GM21526 (cell line): ENCODE measurements at regions not wholly inside any gene's neighbourhood (a gene's known extent, or its start where the extent isn't known, plus 50 kb on each side); places are given as distances from the start of the nearest gene placed in this dataset.

Source experiments
- ATAC-seq: cut with Tn5 transposase; IDR thresholded peaks from one replicate; pipeline ENCODE4 v1.9.1; 2021; ENCODE audit warnings: moderate library complexity; ENCODE audit not compliant: unreplicated experiment, low FRiP score

GRCh38 chr3:89624494-89624893, 517.1 kb downstream of the EPHA3 start:
- no peak for ATAC-seq

DNA sequence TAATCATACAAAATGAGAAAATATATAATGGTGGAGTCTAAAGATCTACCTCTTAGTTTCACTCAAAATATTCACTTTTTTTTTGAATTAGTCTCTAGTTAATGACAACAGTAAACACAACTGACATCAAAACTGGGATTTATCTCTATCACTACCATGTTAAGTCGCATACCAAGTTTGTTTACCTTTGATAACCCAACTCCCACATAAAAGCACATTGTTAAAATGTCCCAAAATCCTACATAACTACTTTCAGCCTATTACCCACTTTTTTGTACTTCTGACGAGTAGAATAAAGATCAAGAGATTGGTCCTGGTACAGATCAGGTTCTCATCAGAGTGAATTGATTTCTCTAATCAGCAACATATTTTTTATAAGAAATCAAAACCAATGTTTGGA, 518.5 kb downstream of the EPHA3 start:
- ATAC-seq = no peak

DNA sequence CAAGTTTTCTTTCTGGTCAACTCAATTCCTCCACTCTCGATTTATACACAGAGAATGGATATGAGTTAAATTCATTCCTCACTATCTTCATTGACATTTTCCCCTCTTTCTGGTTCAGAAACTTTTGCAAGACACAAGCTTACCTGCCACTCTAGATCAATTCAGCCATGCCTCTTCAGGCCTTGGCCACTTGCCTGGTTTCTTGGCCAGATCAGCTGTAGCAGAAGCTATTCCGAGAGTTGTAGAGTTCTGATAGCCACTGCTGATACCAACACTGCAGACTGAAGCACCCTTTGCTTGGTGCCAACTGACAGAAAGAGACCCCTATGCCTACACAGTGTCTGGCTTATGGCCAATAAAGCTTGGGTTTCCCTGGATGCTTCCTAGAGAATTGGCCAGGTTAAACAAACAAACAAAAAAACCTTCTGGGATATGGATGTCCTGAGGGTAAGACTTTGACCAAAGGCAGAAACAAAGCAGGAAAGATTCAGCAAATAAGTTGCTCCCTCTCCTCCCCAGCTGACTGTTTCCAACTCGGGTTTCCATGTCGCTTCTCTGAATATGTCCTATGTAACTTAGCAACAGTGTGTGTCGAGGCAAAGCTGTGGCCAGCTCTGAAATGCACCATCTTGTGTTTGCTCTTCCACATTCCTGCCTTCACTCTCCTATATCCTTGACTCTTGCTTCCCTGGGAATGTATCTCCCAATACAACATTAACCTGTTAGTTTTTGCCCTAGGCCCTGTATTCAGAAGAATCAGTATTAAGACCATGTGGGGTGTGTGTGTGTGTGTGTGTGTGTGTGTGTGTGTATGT, 521.6 kb downstream of the EPHA3 start:
- no peak for ATAC-seq

DNA sequence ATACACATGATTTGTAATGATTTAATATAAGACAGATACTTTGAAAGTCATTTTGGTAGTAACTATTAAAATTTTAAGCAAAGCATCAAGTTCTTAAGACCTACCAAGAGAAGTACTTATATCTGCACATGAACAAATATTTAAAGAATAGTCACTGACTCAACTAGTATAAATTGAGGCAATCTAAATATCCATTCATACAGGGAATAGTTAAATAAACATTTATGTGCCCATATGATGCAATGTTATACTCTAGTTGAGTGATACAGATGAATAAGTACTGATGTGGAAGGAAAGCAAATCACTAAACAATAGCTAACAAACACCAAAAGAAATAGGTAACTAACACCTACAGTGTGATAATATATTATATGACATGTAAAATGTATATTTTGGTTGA, 527.7 kb downstream of the EPHA3 start:
- no peak for ATAC-seq

- no peak for ATAC-seq
Observed at GRCh38 chr3:89644716-89645115, 537.3 kb downstream of the EPHA3 start.

DNA sequence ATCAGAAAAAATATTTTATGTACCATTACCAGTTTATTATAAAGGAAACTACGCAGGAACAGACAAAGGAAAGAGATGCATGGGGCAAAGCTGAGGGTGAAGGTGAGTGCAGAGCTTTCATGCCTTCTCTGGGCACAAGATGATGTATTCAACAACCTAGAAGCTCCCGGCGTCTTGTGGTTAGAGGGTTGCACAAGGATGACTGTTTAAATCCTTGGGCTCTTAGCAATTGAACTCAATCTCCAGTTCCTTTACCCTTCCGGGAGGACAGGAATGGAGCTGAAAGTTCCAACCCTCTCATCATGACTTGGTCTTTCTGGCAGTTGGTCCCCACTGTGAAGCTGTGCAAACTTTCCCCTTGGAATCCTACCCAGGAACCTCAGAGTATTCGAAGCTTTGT, 542.0 kb downstream of the EPHA3 start:
- ATAC-seq = no peak

DNA sequence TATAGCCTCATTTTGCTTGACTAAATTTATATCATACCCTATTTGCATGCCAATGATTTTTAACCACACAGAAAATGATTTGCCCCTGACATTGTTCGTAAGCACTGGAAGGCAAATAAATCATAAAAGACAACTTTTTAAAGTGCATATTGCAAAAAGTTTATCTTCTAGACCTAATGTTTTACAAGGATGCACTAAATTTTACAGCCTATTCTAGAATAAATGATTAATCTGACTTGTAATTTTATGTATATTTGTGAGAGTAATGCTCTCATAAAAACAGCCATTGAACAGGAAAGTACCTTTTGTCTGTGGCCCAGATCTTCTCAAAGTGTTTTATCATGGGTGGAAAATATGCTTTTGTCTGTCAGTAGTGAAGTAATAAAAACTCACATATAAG, 546.6 kb downstream of the EPHA3 start:
- ATAC-seq = no peak

- no peak for ATAC-seq
Observed at GRCh38 chr3:89656388-89656787, 549.0 kb downstream of the EPHA3 start.

- ATAC-seq = no peak
Observed at GRCh38 chr3:89679686-89680085, 572.3 kb downstream of the EPHA3 start.

GRCh38 chr3:89682556-89682955, 575.1 kb downstream of the EPHA3 start:
- ATAC-seq = no peak

- ATAC-seq = no peak
Observed at GRCh38 chr3:89685731-89686130, 578.3 kb downstream of the EPHA3 start.

DNA sequence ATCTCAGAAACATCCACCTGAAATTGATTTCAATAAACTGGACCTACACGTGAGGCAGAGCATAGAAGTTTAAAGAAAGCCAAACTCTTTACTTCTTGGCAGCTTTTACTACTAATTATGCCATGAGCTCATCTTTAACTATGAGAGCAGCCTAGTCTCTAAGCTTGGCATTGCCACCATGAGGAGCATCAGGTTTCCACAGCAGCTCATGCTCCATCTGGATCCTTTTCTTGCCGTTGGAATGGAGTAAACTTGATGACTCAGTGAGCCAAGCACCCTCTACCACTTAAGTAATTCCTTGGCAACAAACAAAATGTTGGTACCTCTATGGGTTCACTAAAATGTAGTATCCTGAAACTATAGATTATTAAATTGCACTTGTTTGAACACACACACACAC, 583.2 kb downstream of the EPHA3 start:
- ATAC-seq = no peak

DNA sequence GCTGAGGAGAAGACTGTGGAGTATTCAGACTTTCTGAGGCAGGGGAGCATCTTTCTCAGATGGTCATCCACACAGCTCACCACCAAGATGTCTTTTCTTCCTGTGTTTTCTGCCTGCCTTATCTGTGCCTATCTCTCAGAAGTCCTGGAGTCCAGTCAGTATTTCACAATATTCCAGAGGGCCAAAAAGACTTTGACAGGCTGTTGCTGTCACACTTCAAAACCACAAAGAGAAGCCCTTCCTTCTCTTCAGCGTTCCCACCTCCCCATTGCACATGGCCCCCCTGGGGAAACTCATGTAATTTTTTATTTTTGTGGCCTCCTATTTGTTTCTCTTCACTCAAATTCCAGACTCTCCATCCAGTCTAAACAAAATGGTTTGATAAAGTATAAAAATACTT, 585.2 kb downstream of the EPHA3 start:
- no peak for ATAC-seq

DNA sequence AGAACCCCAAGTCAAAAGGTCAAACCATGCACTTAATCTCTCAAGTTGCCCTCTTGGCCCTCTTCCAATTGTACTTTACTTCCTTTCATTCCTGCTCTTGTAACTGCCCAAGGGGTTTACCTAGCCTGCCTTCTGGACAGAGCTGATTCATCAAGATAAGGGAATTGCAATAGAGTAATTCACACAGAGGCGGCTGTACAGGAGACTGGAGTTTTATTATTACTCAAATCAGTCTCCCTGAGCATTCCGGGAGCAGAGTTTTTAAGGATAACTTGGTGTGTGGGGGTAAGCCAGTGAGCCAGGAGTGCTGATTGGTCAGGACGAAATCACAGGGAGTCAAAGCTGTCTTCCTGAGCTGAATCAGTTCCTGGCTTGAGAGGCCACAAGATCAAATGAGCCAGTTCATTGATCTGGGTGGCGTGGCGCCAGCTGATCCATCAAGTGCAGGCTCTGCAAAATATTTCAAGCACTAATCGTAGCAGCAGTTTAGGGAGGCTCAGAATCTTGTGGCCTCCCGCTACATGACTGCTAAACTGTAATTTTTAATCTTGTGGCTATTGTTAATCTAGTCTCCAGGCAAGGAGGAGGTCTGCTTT, 590.0 kb downstream of the EPHA3 start:
- no peak for ATAC-seq

GRCh38 chr3:89698208-89698830, 590.9 kb downstream of the EPHA3 start:
- no peak for ATAC-seq

DNA sequence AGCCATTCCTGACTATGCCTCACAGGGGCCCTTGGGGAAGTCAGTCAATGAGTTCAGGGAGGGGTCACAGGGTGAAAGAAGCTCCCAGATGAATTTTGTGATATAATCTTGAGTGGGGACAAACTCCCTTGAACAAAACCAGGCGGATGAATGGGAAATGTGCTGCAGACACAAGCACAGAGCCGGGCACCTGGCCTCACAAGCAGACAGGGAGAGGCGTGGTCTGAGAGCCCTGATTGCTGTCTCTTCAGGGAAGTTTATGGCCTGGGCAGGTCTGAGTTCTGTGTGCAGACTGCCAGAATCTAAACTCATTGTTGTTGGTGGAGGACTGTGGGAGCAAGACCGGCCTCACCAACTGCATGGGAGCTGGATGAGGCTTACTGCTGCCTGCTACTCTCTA, 591.8 kb downstream of the EPHA3 start:
- ATAC-seq = no peak

- ATAC-seq = no peak
Observed at GRCh38 chr3:89699771-89700170, 592.4 kb downstream of the EPHA3 start.

GRCh38 chr3:89702404-89702803, 595.0 kb downstream of the EPHA3 start:
- ATAC-seq = no peak

GRCh38 chr3:89713196-89713595, 605.8 kb downstream of the EPHA3 start:
- ATAC-seq = no peak

DNA sequence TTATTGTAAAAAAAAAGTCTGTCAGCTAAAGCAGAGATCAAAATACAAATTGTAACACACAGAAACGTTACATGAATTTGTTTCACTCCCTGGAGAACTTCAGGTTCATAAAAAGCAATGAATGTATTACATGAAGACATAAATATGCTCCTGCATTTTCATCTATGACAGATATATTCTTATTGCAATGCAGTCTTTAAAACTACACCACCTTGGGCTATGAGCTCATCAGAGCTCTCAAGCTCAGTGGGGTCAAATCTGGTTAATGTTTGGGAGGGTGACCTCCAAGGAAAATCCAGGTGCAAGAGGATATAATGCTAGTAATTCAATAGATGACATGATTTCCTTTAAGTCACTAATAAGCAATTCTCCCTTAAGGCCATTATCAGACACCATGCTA, 606.8 kb downstream of the EPHA3 start:
- ATAC-seq = no peak

DNA sequence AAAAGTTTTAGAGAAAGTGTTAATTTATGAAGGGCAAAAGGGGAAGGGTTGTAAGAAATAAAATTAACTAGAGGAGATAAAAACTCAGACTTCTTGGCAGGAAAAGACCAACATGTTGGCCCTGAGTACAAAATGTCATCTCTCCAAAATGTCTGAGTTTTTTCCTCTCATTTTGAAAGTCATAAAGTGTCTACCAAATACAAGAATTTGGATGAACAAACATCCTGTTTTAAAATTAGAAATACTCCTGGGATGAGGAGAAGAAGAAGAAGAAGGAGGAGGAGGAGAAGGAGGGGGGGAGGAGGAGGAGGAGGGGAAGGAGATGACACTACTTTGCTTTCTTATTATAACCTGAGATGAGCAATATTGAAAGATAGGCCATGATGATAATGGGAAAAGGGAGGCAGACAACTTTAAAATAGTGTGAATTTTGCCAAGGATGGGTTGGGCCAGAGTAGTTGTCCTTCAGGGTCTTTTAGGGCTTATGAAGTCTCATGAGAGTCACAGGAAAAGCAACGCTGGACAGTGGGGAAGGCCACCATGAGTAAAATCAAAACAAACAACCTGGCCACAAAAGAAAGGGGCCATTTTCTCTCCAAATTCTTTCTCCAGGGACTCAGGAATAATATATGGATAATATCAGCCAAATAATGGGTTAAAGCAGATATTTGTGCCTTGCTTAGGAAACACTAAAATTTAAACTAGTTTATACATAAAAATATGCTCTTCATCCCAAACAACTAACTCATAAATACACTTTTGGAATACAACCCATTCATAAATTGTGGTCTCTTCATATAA, 632.9 kb downstream of the EPHA3 start:
- no peak for ATAC-seq
